ENCODE measurements at regions not wholly inside any gene's neighbourhood (a gene's known extent, or its start where the extent isn't known, plus 50 kb on each side); places are given as distances from the start of the nearest gene placed in this dataset.
A peak's percentile ranks its signal among the peaks of the same experiment; 100 is the strongest.
"Not testable (repeated sequence)": the region's sequence is repeated elsewhere in the genome, so short reads cannot be mapped to it uniquely, and the experiment has no call there.

DNA sequence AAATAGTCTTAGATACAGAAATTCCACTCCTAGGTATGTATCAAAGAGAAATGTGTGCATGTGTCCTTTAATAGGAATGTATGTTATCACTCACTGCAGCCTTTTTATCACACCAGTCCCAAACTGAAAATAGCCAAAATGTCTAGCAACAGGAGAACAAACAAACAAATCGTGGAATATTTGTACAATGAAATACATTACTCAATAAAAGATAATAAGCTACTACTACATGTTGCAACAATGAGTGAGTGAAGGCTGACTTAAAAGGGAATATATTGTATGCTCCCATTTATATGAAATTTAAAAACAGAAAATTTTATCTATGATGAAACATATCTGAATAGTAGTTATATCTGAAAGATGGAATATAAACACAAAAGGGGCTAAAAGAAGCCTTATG lies 212.1 kb upstream of the PLD5 start:
- no peak for DNase-seq

- no peak for DNase-seq
These were observed 210.8 kb upstream of the PLD5 start for GRCh38 chr1:242735323-242735722.

GRCh38 chr1:242731446-242731845 lies 206.9 kb upstream of the PLD5 start:
- no peak for DNase-seq

- DNase-seq, result no peak
These were observed 204.2 kb upstream of the PLD5 start for GRCh38 chr1:242728696-242729095.

DNA sequence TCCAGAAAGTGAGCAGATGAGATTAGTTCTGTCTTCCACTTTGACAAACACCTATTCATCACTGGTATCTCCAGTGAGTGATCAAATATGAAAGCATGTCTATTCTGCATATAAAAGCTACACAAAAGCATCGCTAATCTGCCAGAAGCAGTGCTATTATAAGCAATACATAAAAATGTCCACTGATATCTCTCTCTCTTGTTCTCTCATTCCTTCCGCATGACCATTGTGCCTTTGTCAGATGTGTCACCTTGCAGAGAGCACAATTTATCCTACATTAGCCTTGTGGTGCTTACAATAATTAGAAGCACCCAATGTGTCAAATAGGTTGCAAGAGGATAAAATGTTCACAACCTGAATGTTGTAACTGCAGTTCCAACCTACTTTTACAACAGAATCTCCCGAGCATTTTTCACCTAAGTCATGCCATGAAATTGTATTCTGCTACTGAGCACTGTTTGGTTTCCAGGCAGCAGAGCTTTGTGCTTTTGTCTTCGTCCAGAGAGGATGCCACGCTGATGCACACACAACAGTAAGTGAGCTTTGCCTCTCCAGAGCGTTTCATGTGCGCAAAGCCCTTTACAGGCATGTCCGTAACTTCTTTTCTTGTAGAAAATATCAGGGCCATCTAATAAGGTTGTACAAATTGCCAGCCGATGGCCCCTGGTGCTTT lies 198.7 kb upstream of the PLD5 start:
- DNase-seq, result no peak

DNA sequence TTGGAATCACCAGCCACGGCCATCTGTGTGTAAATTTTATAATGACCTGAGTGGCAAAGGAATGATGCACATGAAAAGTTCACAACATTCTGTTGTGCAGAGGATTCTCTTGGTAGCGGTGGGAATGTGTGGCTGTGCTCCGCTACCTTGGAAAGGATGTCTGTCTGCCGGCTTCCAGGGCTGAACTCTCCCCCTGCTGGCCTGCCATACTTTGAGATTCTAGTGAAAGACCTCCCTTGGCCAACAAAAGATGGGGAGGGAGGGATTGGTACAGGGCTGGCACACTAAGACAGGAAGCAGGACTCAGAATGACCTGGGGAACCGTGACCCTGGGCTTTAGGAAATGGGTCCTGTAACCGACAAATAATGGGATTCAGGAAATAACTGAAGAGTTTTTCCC lies 194.5 kb upstream of the PLD5 start:
- no peak for DNase-seq

DNA sequence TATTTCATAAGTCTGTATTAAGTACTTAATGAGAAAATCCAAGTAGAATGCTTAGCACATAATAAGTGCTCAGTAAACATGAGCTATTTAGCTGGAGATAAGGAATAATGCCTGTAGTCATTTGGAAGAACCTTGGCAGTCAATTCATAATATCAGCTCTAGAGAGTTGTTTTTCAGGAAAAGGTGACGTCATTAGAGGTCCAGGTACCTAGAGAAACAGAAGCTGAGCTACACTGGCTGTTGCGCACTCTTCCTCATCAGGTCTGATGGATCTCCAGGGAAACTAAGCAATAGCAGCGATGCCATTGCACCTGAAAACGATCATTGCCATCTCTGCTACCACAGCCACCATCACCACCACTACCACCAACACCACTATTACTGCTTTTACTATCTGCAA lies 187.8 kb upstream of the PLD5 start:
- no peak for DNase-seq

DNA sequence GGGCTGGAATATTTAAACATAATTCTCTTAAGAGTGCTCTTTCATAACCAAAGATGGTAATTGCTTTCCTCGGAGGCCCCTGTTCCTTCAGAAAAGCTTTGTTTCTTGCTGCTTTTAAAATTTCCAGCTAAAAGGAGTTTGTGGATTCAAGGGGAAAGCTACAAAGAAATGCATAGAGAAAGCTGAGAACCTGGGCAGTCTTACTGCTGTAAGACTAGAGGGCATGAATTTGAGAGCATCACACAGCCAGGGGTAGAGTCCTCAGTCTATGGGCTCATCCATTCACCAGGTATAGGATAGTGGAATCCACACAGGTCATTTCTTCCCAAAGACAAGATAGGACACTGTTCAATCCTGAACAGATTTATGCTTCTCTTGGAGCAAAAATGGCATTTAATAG lies 186.3 kb upstream of the PLD5 start:
- DNase-seq, result no peak

- no peak for DNase-seq
These were observed 185.8 kb upstream of the PLD5 start for GRCh38 chr1:242710286-242710685.

- DNase-seq, result no peak
These were observed 179.0 kb upstream of the PLD5 start for GRCh38 chr1:242703467-242703866.

DNA sequence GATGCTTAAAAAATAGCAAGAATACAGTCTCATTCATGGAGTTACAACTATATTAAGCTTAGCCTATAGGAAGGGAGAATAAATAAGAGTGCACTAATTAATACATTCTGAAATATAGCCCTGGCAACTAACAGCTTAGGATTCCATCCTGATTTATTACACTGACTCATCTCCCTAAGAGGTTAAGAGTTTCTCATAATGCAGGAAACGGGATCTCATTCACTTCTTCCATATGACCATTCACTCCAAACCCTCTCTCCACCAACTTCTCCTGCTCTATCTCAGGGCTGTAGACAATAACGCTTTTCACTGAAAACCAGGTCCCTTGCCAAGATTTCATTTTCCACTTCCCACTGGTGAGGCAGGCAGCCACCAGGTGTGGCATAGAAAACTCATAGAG lies 168.5 kb upstream of the PLD5 start:
- DNase-seq, result no peak

DNA sequence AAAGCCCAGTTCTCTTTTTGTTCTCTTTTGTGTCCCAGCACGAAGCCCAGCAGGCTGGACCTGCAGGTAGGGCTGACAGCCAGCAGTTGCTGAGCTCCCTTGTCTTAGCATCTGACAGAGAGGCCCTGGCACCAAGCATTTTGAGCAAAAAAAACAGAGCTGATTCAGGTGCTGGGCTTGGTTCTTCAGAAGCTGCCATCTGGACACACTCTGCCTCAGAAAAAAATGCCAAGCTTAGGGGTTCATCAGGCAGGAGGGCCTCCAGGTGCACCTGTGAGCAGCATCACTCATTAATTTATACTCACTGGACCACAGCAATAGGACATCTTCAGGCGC lies 167.1 kb upstream of the PLD5 start:
- no peak for DNase-seq

- DNase-seq, result peak in 6 of 56 donors; percentile 1 to 16 (median 6)
These were observed 166.5 kb upstream of the PLD5 start for GRCh38 chr1:242690849-242691609.

DNA sequence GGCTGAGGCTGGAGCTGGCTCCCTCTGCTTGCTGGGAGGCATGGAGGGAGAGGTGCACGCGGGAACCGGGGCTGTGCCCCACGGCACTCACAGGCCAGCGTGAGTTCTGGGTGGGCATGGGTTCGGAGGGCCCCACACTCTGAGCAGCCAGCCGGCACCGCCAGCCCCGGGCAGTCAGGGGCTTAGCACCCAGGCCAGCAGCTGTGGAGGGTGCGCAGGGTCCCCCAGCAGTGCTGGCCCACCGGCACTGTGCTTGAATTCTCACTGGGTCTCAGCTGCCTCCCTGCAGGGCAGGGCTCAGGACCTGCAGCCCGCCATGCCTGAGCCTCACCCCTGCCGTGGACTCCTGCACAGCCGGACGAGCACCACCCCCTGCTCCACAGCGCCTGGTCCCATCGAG lies 164.9 kb upstream of the PLD5 start:
- DNase-seq, result no peak

DNA sequence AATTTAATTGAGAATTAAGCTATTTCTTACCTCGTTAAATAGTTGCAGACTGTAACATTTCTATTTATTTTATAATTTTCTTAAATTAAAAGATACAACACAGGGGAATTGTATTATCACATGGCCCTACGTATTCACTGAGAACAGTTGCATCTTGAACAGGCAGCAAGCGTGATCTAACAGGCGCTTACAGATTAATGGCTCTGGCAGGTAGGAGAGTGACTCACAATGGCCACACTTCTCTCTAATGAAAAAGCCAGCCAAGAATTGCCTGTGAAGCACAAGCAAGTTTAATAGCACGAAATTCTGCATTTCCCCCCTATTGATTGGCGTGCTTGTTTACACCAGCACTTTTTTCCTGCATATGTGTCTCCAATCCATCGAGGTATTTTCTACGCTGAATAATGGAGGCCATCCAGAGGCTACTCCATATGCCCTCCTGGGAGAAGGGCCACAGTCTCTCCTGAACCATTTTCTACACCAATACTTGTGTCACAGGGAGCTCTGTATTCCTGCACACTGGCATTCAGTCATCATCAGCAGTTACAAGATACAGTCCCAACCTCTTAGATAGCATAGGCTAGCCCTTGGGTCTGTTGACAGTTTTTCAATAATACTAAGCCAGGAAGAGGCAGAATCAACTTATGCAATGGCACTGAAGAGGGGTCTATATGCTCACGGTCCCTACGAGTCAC lies 150.6 kb upstream of the PLD5 start:
- DNase-seq, result no peak

DNA sequence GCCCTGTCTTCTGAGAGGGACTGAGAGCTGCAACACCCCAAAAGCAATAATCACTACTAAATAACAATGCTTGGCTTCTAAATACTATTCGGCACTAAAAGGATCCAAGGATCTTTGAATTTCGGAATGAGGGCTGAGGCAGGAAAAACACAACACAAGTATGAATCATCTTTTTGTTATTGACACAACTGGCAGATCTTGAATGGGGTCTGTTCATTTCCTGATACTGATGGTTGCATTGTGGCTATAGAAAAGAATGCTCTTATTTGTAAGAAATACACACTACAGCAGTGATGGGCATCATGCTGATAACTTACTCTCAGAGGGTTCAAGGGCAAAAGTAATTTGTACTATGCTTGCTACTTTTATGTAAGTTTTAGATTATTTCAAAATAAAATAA lies 149.2 kb upstream of the PLD5 start:
- DNase-seq, result peak in 4 of 56 donors; percentile 9 to 54 (median 25)

GRCh38 chr1:242673165-242673564 lies 148.7 kb upstream of the PLD5 start:
- DNase-seq, result not testable (repeated sequence)

DNA sequence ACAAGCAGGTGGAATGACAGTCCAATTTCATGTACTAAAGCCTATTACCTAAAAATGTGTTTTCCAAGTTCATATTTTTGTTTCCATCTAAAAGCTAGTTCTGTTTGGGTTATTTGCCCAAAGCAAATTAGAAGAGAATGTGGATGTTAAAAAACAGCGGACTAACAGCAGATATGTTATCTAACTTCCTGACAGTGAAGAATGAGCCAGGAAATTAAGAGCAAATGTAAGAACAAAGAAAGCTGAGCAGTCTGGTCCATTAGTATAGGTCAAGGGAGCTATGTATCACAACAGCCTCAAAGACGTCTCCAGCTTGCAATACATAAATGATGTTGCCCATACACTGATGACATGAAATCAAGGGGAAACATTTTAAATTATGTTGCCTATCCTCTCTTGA lies 145.5 kb upstream of the PLD5 start:
- DNase-seq, result no peak

DNA sequence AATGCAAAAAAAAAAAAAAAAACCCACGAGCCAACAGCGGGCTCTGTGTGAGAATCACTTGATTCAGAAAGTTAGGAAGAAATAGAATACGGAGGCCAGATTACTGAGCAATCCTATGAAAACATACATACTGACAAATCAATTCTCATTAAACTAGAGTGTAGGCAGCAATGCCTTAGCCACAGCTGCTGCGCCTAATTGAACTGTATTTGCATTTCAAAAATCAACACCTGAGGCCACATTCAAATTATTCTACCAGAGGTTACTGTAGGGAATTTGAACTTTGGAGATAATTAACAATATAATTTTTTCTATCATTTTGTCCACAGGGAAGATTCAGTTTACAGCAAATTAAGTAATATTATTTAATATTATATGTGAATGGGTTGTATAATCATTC lies 138.4 kb upstream of the PLD5 start:
- no peak for DNase-seq

DNA sequence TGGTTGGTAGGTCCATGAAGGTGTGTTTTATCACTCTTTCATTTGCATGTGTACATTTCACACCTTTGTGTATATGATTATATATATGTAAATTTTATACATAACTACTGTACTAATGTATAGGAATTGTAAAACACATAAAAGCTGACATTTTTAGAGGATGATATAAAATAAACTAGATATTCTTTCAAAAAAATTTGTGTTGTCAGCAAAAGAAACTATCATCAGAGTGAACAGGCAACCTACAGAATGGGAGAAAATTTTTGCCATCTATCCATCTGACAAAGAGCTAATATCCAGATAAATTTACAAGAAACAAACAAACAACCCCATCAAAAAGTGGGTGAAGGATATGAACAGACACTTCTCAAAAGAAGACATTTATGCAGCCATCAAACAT lies 129.3 kb upstream of the PLD5 start:
- DNase-seq, result not testable (repeated sequence)

DNA sequence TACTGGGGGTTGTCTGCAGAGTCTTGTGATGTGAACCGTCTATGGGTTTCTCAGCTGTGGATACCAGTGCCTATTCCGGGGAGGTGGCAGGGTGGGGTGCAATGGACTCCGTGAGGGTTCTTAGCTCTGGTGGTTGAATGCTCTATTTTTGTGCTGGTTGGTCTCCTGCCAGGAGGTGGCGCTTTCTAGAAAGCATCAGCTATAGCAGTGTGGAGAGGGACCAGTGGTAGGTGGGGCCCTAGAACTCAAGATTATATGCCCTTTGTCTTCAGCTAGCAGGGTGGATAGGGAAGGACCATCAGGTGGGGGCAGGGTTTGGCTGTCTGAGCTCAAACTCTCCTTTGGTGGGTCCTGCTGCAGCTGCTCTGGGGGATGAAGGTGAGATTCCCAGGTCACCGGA lies 127.3 kb upstream of the PLD5 start:
- DNase-seq, result no peak

DNA sequence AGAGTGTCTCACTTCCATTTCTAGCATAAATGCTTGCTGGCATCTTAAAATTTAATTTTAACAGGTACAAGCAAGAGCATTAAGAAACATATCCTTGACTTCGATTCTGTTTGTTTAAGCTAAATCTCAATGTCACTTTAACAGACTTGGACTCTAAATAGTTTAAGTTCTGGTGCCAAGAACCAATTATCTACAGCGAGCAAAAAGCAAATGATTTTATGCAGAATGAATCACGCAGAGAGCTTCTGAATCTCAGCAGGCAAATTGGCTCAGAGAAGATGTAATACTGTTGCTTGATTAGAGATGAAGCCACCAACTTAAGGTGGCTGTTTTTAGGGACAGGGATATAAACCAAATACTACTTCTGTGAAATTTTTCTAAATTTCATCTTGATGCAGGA lies 117.0 kb upstream of the PLD5 start:
- DNase-seq, result no peak

DNA sequence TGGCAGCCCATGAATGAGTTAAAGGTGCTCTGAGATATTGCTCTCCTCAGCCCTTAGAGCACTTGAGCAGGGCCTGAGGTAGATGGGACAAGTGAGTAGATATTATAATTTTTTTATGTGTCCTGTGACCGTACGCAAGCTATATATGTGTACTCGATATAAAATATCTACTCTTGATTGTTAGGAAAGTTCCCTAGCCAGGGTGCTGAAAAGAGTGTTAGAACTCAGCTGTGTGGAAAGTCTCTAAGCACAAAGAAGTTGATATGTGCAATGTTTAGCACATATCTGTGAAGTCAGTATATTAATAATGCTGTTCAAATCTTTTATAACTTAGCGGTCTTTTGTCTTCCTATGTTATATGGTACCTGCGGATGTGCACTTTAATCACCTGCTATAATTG lies 114.6 kb upstream of the PLD5 start:
- no peak for DNase-seq

Measured in amygdala (tissue), 56 donors.